ENCODE measurements at regions not wholly inside any gene's neighbourhood (a gene's known extent, or its start where the extent isn't known, plus 50 kb on each side); places are given as distances from the start of the nearest gene placed in this dataset.

DNA sequence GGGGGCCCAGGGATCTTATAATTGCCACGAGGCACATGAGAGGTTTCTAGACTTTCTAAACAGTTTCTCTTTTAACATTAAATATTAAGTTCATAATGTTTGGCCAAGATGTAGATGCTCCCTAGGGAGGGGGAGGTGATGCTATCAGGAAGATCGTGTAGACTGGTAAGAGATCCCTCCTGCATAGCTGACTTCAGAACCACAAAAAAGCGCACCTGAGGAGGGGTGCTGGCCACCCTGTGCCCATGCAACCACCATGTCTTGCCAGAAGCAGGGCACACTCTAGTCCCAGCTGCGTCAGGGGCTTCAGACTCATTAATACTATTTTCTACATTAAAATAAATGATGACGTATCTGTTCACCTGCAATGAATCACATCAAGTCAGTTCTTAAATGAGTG, 103.4 kb upstream of the SLC35G4 start:
- Histone ChIP-seq H3F3A (ENCODE audit: insufficient read depth) (no peaks in the 10 kb centered on the region), H4K20me1 (ENCODE audit: insufficient read depth) (no peaks in the 10 kb centered on the region), H3K9me3 (ENCODE audit: low read depth) (no peaks in the 10 kb centered on the region), H3K27ac (no peak overlapping the region), H3K4me1 (ENCODE audit: insufficient read depth) (peaks cover 7% of the 10 kb centered on the region), H3K36me3 (ENCODE audit: low read depth) (no peaks in the 10 kb centered on the region), H3K9ac (no peak overlapping the region), H3K4me3 (no peak overlapping the region), H3K79me2 (ENCODE audit: insufficient read depth) (no peaks in the 10 kb centered on the region), H3K9me2 (ENCODE audit: insufficient read depth) (no peaks in the 10 kb centered on the region), H2AFZ (no peak overlapping the region), H3K27me3 (replicated peaks; ENCODE audit: insufficient read depth) (0 out of 2 replicates have a peak, but pooled peaks cover 5% of the 10 kb centered on the region), H3K4me2 (ENCODE audit: unreplicated experiment) (no peak overlapping the region)
- no peak for DNase-seq
- TF ChIP-seq EZH2 (IDR thresholded peaks at IDR 0.05; ENCODE audit: insufficient read depth, poor library complexity, severe bottlenecking) (no peak), EZH2phosphoT487 (IDR thresholded peaks at IDR 0.05; ENCODE audit: insufficient read depth, low read depth) (no peak)
- 52 to 58% methylated on average over 5 of the region's 5 CpGs for WGBS, 2 experiments (ENCODE audit: low coverage in 1 of 2, low lambda C conversion rate in 2 of 2, missing lambda C conversion rate in 2 of 2)
- in situ Hi-C loops (cut with MboI): no loop called here

DNA sequence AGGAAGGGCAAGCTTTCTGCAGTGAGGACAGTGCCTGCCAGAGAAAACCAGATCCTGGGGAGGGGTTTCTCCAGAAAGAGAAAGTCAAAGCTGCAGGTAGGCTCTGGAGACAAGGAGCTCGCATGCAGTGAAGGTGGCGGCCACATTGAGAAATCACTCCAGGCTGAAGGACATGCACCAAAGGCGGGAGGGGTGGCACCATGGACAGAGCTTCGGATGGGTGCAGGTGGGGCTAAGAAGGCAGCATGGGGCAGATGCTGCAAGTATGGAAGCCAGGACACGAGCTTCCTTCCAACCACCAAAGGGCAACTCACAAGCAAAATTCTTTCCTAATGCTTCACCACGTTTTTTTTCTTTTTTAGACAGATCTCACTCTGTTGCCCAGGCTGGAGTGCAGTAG, 104.4 kb upstream of the SLC35G4 start:
- Histone ChIP-seq H4K20me1 (ENCODE audit: insufficient read depth) (no peaks in the 10 kb centered on the region), H3K9me2 (ENCODE audit: insufficient read depth) (no peaks in the 10 kb centered on the region), H3F3A (ENCODE audit: insufficient read depth) (peaks cover 8% of the 10 kb centered on the region), H3K4me1 (ENCODE audit: insufficient read depth) (peaks cover 16% of the 10 kb centered on the region), H3K36me3 (ENCODE audit: low read depth) (no peaks in the 10 kb centered on the region), H3K27ac (no peak overlapping the region), H3K79me2 (ENCODE audit: insufficient read depth) (no peaks in the 10 kb centered on the region), H3K4me2 (ENCODE audit: unreplicated experiment) (no peak overlapping the region), H3K4me3 (no peak overlapping the region), H3K9me3 (ENCODE audit: low read depth) (no peaks in the 10 kb centered on the region), H3K9ac (no peak overlapping the region), H3K27me3 (replicated peaks; ENCODE audit: insufficient read depth) (0 out of 2 replicates have a peak, but pooled peaks cover 5% of the 10 kb centered on the region), H2AFZ (no peak overlapping the region)
- in situ Hi-C loops (cut with MboI): no loop called here
- WGBS, 2 experiments (ENCODE audit: low coverage in 1 of 2, low lambda C conversion rate in 2 of 2, missing lambda C conversion rate in 2 of 2): 52 to 56% methylated on average over 6 of the region's 6 CpGs
- no peak for TF ChIP-seq EZH2 (IDR thresholded peaks at IDR 0.05; ENCODE audit: insufficient read depth, poor library complexity, severe bottlenecking)
- no peak for TF ChIP-seq EZH2phosphoT487 (IDR thresholded peaks at IDR 0.05; ENCODE audit: insufficient read depth, low read depth)
- no peak for DNase-seq

DNA sequence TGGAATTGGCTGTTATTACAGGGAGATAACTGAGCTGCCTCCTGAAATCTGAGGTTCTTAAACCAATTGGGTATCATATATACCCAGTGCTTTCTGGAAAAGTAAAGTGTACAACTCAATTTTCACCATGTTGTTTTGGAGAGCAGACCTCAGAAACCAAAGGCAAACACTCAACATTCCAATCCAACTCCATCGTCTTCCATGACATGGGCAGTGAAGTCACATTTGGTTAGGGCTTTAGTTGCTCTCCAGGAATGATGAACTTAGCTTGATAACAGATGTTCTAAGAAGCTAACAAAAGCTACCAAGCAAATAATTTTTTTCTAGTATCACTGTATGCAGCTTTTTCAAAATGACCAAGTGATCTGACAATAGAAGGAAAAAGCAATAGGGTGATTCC, 107.0 kb upstream of the SLC35G4 start:
- Histone ChIP-seq H2AFZ (no peak overlapping the region), H3K9ac (no peak overlapping the region), H3K27ac (no peak overlapping the region), H4K20me1 (ENCODE audit: insufficient read depth) (no peaks in the 10 kb centered on the region), H3K4me3 (no peak overlapping the region), H3K4me1 (ENCODE audit: insufficient read depth) (peaks cover 35% of the 10 kb centered on the region), H3F3A (ENCODE audit: insufficient read depth) (peaks cover 25% of the 10 kb centered on the region), H3K9me3 (ENCODE audit: low read depth) (no peaks in the 10 kb centered on the region), H3K27me3 (replicated peaks; ENCODE audit: insufficient read depth) (0 out of 2 replicates have a peak, but pooled peaks cover 5% of the 10 kb centered on the region), H3K36me3 (ENCODE audit: low read depth) (no peaks in the 10 kb centered on the region), H3K9me2 (ENCODE audit: insufficient read depth) (no peaks in the 10 kb centered on the region), H3K79me2 (ENCODE audit: insufficient read depth) (no peaks in the 10 kb centered on the region), H3K4me2 (ENCODE audit: unreplicated experiment) (no peak overlapping the region)
- TF ChIP-seq EZH2 (IDR thresholded peaks at IDR 0.05; ENCODE audit: insufficient read depth, poor library complexity, severe bottlenecking): no peak
- TF ChIP-seq EZH2phosphoT487 (IDR thresholded peaks at IDR 0.05; ENCODE audit: insufficient read depth, low read depth): no peak
- in situ Hi-C loops (cut with MboI): no loop called here
- DNase-seq: peak; percentile 53
- 45 to 60% methylated on average over 1 of the region's 1 CpG for WGBS, 2 experiments (ENCODE audit: low coverage in 1 of 2, low lambda C conversion rate in 2 of 2, missing lambda C conversion rate in 2 of 2)

DNA sequence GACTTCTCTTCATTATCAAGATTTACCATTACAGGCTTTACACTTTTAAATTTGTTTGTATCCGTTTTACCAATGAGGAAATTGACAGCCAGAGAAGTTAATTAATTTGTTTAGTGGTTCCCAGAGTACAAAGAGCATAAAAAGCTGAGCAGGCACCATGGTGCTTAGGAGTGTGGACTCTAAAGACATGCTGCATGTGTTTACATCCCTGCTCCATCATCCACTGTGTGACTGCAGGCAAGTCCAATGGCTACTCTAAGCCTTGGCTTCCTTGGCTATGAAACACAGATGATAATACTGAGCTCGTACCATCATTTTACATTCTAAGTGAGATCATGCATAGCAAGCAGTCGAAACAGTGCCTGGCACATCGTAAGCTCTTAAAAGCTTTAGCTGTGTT, 108.0 kb upstream of the SLC35G4 start:
- WGBS, 2 experiments (ENCODE audit: low coverage in 1 of 2, low lambda C conversion rate in 2 of 2, missing lambda C conversion rate in 2 of 2): 69 to 70% methylated on average over 4 of the region's 4 CpGs

More for the DNA sequence above, 108.0 kb upstream of the SLC35G4 start:
- H3K36me3 ChIP-seq (ENCODE audit: low read depth): no peaks in the 10 kb centered on the region
- peaks cover 25% of the 10 kb centered on the region for H3F3A ChIP-seq (ENCODE audit: insufficient read depth)
- no peak overlapping the region for H3K27ac ChIP-seq
- H3K9me3 ChIP-seq (ENCODE audit: low read depth): no peaks in the 10 kb centered on the region
- no peak overlapping the region for H2AFZ ChIP-seq
- no peak overlapping the region for H3K9ac ChIP-seq
- no peak overlapping the region for H3K4me3 ChIP-seq
- 0 out of 2 replicates have a peak, but pooled peaks cover 5% of the 10 kb centered on the region for H3K27me3 ChIP-seq (replicated peaks; ENCODE audit: insufficient read depth)
- in situ Hi-C loops (cut with MboI): no loop called here
- no peak for DNase-seq
- H3K4me1 ChIP-seq (ENCODE audit: insufficient read depth): peaks cover 40% of the 10 kb centered on the region
- H3K9me2 ChIP-seq (ENCODE audit: insufficient read depth): no peaks in the 10 kb centered on the region
- no peaks in the 10 kb centered on the region for H4K20me1 ChIP-seq (ENCODE audit: insufficient read depth)
- H3K79me2 ChIP-seq (ENCODE audit: insufficient read depth): no peaks in the 10 kb centered on the region
- no peak overlapping the region for H3K4me2 ChIP-seq (ENCODE audit: unreplicated experiment)
- no peak for TF ChIP-seq EZH2phosphoT487 (IDR thresholded peaks at IDR 0.05; ENCODE audit: insufficient read depth, low read depth)
- no peak for TF ChIP-seq EZH2 (IDR thresholded peaks at IDR 0.05; ENCODE audit: insufficient read depth, poor library complexity, severe bottlenecking)

Data from GM23248 (cell line).